Upper lobe of left lung (tissue), 4 donors: ENCODE measurements at regions not wholly inside any gene's neighbourhood (a gene's known extent, or its start where the extent isn't known, plus 50 kb on each side); places are given as distances from the start of the nearest gene placed in this dataset.

ENCODE experiments used
- POLR2A ChIP-seq, 4 donors: fragments of 450-650 bp; IDR thresholded peaks; one replicate each; pipeline ENCODE4 v1.5.1; 2016 to 2017; ENCODE audit warnings: antibody characterized with exemption in 4 of 4, mild to moderate bottlenecking in 2 of 4
- POLR2AphosphoS5 ChIP-seq, 2 donors: sonication (generic); formaldehyde crosslinking; IDR thresholded peaks; one replicate each; pipeline ENCODE4 v1.5.1; 2017; ENCODE audit warnings: antibody characterized with exemption in 2 of 2
- TF ChIP-seq, protein P1 (sequence below), 6 experiments: fragments of 450-650 bp in 4 of 6; fragments of 200-600 bp in 2 of 6; sonication (generic) in 2 of 6; IDR thresholded peaks; one replicate each; pipeline ENCODE4 v1.5.1; 2016 to 2019; ENCODE audit warnings: antibody characterized with exemption in 6 of 6

DNA sequence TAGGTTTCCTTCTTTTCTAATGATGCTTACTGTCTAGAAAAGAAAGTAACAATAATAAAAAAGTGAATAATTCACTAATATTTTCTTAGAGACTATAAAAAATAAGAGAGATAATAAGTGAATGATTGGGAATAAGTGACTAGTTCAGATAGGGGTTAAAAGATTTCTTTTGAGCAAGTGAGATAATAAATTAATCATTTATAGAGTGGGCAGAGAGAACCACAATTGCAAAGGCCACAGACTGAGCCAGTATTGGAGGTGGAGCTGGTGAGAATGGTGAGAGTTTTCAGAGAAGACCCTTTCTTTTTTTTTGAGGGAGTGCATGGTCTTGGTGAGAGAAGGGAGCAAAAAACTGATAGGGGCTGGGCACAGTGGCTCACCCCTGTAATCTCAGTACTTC is 159.1 kb upstream of the SALL1 start:
- TF ChIP-seq, protein P1, sequence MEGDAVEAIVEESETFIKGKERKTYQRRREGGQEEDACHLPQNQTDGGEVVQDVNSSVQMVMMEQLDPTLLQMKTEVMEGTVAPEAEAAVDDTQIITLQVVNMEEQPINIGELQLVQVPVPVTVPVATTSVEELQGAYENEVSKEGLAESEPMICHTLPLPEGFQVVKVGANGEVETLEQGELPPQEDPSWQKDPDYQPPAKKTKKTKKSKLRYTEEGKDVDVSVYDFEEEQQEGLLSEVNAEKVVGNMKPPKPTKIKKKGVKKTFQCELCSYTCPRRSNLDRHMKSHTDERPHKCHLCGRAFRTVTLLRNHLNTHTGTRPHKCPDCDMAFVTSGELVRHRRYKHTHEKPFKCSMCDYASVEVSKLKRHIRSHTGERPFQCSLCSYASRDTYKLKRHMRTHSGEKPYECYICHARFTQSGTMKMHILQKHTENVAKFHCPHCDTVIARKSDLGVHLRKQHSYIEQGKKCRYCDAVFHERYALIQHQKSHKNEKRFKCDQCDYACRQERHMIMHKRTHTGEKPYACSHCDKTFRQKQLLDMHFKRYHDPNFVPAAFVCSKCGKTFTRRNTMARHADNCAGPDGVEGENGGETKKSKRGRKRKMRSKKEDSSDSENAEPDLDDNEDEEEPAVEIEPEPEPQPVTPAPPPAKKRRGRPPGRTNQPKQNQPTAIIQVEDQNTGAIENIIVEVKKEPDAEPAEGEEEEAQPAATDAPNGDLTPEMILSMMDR (IDR thresholded peaks at IDR 0.05) = no peak
- TF ChIP-seq POLR2A (IDR thresholded peaks at IDR 0.05) (no peak), POLR2AphosphoS5 (IDR thresholded peaks at IDR 0.05) (no peak)
